ENCODE measurements at regions not wholly inside any gene's neighbourhood (a gene's known extent, or its start where the extent isn't known, plus 50 kb on each side); places are given as distances from the start of the nearest gene placed in this dataset.

GRCh38 chr2:11988691-11989353, 242.4 kb downstream of the LPIN1 start:
- 66 to 74% methylated on average over 14 of the region's 14 CpGs for WGBS, 2 donors
- Histone ChIP-seq H3K4me3 (replicated peaks in 1 of 3) (no peak overlapping the region), H3K27me3 (no peaks in the 10 kb centered on the region), H3K4me1 (no peaks in the 10 kb centered on the region), H3K27ac (no peak overlapping the region), H3K9me3 (no peaks in the 10 kb centered on the region), H3K36me3 (no peaks in the 10 kb centered on the region)
- DNase-seq: no peak
- TF ChIP-seq, protein P1, sequence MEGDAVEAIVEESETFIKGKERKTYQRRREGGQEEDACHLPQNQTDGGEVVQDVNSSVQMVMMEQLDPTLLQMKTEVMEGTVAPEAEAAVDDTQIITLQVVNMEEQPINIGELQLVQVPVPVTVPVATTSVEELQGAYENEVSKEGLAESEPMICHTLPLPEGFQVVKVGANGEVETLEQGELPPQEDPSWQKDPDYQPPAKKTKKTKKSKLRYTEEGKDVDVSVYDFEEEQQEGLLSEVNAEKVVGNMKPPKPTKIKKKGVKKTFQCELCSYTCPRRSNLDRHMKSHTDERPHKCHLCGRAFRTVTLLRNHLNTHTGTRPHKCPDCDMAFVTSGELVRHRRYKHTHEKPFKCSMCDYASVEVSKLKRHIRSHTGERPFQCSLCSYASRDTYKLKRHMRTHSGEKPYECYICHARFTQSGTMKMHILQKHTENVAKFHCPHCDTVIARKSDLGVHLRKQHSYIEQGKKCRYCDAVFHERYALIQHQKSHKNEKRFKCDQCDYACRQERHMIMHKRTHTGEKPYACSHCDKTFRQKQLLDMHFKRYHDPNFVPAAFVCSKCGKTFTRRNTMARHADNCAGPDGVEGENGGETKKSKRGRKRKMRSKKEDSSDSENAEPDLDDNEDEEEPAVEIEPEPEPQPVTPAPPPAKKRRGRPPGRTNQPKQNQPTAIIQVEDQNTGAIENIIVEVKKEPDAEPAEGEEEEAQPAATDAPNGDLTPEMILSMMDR (IDR thresholded peaks at IDR 0.05): no peak
- TF ChIP-seq POLR2A (IDR thresholded peaks at IDR 0.05): no peak
- intact Hi-C loops (cut with DNase I): no loop called here

GRCh38 chr2:11989354-11989703, 242.9 kb downstream of the LPIN1 start:
- H3K36me3 ChIP-seq: no peaks in the 10 kb centered on the region
- no peaks in the 10 kb centered on the region for H3K9me3 ChIP-seq
- intact Hi-C loops (cut with DNase I): no loop called here
- H3K27me3 ChIP-seq: no peaks in the 10 kb centered on the region
- DNase-seq: no peak
- 65 to 78% methylated on average over 2 of the region's 2 CpGs for WGBS, 2 donors
- no peak overlapping the region for H3K27ac ChIP-seq
- H3K4me3 ChIP-seq (replicated peaks in 1 of 3): no peak overlapping the region
- TF ChIP-seq POLR2A (IDR thresholded peaks at IDR 0.05): no peak
- TF ChIP-seq, protein P1 (IDR thresholded peaks at IDR 0.05): no peak
- H3K4me1 ChIP-seq: no peaks in the 10 kb centered on the region

DNA sequence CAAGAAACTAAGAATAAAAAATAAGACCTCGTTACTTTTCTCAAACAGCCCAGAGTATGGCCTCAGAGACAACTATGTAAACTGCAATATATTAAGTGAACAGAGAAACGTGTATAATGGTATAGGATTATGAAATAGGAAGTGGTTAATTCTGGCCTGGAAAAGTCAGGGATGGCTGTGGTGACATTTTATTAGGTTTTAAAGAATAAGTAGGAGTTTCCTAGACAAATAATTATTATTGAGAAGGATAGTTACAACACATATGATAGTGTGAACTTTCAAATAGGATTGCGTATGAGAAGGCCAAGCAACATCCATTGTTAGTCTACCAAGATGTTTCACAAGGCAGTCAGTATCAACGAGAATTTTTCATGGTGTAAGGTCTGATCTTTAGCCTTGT, 244.1 kb downstream of the LPIN1 start:
- DNase-seq: no peak
- Histone ChIP-seq H3K9me3 (no peaks in the 10 kb centered on the region), H3K27me3 (no peaks in the 10 kb centered on the region), H3K36me3 (no peaks in the 10 kb centered on the region), H3K4me3 (replicated peaks in 1 of 3) (no peak overlapping the region), H3K4me1 (no peaks in the 10 kb centered on the region), H3K27ac (no peak overlapping the region)
- intact Hi-C loops (cut with DNase I): no loop called here
- no peak for TF ChIP-seq POLR2A (IDR thresholded peaks at IDR 0.05)
- TF ChIP-seq, protein P1 (IDR thresholded peaks at IDR 0.05): no peak
- 92 to 94% methylated on average over 4 of the region's 4 CpGs for WGBS, 2 donors

- no peak for DNase-seq
- no peaks in the 10 kb centered on the region for H3K36me3 ChIP-seq
- H3K27ac ChIP-seq: no peak overlapping the region
- intact Hi-C loops (cut with DNase I): no loop called here
- no peaks in the 10 kb centered on the region for H3K27me3 ChIP-seq
- H3K9me3 ChIP-seq: no peaks in the 10 kb centered on the region
- TF ChIP-seq, protein P1 (IDR thresholded peaks at IDR 0.05): no peak
- no peak for TF ChIP-seq POLR2A (IDR thresholded peaks at IDR 0.05)
- no peaks in the 10 kb centered on the region for H3K4me1 ChIP-seq
- no peak overlapping the region for H3K4me3 ChIP-seq (replicated peaks in 1 of 3)
- WGBS, 2 donors: 95 to 100% methylated on average over 1 of the region's 1 CpG
Observed at GRCh38 chr2:11993749-11994148, 247.3 kb downstream of the LPIN1 start.

DNA sequence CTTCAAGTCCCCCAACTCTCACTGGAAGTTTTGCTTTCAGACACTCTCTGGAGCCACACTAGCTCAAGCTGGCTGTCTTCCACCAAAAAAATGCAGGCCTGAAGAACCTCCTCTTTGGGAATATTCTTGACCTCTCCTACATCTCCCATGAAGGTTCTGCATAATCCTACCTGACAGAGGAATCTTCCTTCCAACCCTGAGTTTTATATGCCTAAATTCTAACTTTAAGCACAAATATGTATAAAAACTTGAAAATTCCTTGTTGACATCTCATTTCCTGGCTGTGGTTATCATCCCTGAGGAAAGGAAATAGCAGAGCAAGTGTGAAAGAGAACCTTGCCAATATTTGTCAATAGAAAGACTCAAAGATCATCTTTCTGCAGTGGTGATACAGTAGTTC, 249.0 kb downstream of the LPIN1 start:
- Histone ChIP-seq H3K9me3 (no peaks in the 10 kb centered on the region), H3K4me3 (replicated peaks in 1 of 3) (no peak overlapping the region), H3K27me3 (no peaks in the 10 kb centered on the region), H3K4me1 (no peaks in the 10 kb centered on the region), H3K36me3 (no peaks in the 10 kb centered on the region), H3K27ac (no peak overlapping the region)
- no peak for DNase-seq
- TF ChIP-seq, protein P1 (IDR thresholded peaks at IDR 0.05): no peak
- intact Hi-C loops (cut with DNase I): no loop called here
